ENCODE measurements at regions not wholly inside any gene's neighbourhood (a gene's known extent, or its start where the extent isn't known, plus 50 kb on each side); places are given as distances from the start of the nearest gene placed in this dataset.

DNA sequence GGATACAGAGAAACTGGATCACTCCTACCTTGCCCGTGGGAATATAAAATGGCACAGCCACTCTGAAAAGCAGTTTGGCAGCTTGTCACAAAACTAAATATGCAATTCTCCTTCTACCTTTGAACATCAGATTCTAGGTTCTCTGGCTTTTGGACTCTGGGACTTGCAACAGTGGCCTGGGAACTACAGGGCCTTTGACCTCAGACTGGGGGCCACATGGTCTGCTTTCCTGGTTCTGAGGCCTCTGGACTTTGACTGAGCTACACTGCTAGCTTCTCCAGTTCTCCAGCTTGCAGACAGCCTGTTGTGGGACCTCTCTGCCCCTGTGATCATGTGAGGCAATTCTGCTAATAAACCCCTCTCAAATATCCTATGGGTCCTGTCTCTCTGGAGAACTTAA is 168.8 kb downstream of the CDH26 start:
- CTCF ChIA-PET: no interaction called here
- POLR2A ChIA-PET: no interaction called here
- no peak for DNase-seq (ENCODE audit: extremely low spot score)
- TF ChIP-seq, protein P1, sequence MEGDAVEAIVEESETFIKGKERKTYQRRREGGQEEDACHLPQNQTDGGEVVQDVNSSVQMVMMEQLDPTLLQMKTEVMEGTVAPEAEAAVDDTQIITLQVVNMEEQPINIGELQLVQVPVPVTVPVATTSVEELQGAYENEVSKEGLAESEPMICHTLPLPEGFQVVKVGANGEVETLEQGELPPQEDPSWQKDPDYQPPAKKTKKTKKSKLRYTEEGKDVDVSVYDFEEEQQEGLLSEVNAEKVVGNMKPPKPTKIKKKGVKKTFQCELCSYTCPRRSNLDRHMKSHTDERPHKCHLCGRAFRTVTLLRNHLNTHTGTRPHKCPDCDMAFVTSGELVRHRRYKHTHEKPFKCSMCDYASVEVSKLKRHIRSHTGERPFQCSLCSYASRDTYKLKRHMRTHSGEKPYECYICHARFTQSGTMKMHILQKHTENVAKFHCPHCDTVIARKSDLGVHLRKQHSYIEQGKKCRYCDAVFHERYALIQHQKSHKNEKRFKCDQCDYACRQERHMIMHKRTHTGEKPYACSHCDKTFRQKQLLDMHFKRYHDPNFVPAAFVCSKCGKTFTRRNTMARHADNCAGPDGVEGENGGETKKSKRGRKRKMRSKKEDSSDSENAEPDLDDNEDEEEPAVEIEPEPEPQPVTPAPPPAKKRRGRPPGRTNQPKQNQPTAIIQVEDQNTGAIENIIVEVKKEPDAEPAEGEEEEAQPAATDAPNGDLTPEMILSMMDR (IDR thresholded peaks at IDR 0.05; ENCODE audit: control extremely low read depth, extremely low read depth, low read depth, missing control alignments): no peak

DNA sequence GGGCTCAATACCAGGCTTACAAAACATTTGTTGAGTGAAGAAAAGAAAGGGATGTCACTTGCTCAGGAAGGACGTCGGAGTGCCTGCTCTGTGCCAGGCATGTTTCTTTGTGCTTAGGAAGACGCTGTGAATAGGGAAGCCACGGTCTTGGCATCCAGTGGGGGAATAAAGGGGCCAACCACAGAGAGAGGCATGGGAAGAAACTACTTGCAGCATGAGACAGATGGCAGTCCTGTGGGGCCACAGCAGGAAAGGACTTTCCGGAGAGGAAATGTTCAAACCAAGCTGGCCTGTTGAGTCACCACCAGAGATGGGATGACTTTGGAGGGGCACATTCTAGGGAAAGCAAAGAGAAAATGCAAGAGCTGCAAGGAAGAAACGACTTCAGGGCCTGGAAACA is 173.2 kb downstream of the CDH26 start:
- CTCF ChIA-PET: no interaction called here
- TF ChIP-seq, protein P1 (IDR thresholded peaks at IDR 0.05; ENCODE audit: control extremely low read depth, extremely low read depth, low read depth, missing control alignments): no peak
- DNase-seq (ENCODE audit: extremely low spot score): no peak
- POLR2A ChIA-PET: no interaction called here

DNA sequence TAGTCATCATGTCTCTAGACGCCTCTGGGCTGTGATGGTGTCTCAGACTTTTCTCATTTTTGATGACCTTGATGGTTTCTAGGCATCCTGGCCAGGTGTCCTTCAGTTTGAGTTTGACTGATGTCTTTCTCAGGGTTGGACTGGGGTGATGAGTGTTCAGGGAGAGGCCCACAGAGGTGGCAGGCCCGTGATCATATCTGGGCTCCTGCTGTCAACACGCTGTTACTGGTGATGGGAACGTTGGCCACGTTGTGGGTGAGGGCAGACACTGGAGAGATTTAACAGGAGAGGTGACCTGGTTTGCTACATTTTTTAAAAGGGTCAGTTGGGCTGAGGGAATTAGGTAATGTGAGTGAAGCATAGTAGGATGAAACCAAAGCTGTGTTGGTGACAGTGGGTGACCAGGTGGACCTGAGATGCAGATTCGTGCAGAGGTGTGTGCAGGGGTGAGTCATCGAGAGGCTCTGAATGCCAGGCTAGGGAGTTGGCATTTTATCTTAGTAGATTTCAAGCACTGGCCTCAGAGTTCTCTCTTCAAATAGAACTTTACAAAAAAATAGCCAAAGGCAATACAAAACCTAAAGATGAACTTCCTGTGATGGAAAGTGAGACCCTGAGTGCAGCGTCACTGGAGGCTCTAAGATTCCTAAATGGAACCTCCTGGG is 174.1 kb downstream of the CDH26 start:
- ChIA-PET CTCF (no interaction called here), POLR2A (no interaction called here)
- TF ChIP-seq, protein P1 (IDR thresholded peaks at IDR 0.05; ENCODE audit: control extremely low read depth, extremely low read depth, low read depth, missing control alignments): no peak
- no peak for DNase-seq (ENCODE audit: extremely low spot score)

DNA sequence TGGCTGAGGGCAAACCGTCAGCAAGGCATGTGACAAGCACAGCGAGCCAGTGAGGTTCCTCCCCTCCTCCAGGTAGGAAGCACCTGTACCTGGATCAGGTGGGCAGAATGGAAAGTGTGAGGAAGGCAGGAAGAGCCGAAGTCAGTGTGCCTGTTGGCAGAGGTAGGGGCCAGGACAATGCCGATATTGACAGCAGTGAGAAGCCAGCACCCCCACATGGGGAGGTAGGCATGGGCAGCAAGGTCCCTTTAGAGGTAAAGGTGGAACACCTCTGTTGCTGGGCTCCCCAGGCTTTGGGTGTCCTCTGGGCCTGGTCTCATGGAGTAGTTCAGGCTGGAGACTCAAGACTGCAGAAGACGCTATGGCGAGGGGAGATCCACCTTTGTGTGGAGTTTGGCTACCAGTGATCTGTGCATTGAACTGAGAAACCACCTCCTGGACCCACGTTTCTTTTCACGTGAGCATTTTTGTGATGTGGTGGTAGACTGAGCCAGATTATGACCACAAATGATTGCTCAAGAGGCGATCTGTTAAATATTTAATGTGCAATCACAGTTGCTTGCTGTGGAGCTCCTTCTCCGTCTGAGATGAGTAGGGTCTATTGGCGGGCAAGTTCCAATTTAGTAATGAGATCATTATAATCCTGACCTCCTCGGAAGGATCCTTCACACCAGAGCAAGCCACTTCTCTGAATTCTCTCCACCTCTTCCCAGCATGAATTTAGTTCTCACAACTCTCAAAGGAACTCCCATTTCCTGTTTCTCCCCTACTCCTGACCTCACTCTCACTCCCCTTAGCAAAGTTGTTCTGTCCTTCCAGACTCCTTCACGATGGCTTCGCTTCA is 174.8 kb downstream of the CDH26 start:
- CTCF ChIA-PET: interaction anchor here (1.5 kb wide), 1 partner anchor 10 kb away, joined by 3 read pairs; no protein-coding TSS in a partner anchor
- DNase-seq (ENCODE audit: extremely low spot score): peak; percentile 0
- POLR2A ChIA-PET: no interaction called here
- TF ChIP-seq, protein P1 (IDR thresholded peaks at IDR 0.05; ENCODE audit: control extremely low read depth, extremely low read depth, low read depth, missing control alignments): no peak

DNA sequence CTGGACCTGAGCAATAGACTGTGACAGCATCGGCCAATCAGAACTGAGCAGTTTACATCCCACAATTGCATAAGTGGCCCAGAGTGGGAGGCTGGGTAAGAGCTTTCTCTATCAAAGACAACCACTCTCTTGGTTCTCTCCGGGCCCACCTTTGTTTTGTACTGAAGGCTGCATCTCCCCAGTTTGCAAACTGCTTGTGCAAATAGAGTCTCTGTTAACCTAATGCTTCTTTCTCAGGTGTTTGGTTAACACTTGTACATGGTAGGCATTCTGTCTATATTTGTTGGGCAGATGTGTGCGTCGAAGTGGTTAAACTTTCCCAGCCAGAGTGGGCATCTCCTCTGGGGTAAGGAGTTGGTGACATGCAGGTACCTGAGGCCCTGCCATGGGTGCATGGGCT is 177.1 kb downstream of the CDH26 start:
- POLR2A ChIA-PET: no interaction called here
- TF ChIP-seq, protein P1 (IDR thresholded peaks at IDR 0.05; ENCODE audit: control extremely low read depth, extremely low read depth, low read depth, missing control alignments): no peak
- CTCF ChIA-PET: no interaction called here
- no peak for DNase-seq (ENCODE audit: extremely low spot score)

DNA sequence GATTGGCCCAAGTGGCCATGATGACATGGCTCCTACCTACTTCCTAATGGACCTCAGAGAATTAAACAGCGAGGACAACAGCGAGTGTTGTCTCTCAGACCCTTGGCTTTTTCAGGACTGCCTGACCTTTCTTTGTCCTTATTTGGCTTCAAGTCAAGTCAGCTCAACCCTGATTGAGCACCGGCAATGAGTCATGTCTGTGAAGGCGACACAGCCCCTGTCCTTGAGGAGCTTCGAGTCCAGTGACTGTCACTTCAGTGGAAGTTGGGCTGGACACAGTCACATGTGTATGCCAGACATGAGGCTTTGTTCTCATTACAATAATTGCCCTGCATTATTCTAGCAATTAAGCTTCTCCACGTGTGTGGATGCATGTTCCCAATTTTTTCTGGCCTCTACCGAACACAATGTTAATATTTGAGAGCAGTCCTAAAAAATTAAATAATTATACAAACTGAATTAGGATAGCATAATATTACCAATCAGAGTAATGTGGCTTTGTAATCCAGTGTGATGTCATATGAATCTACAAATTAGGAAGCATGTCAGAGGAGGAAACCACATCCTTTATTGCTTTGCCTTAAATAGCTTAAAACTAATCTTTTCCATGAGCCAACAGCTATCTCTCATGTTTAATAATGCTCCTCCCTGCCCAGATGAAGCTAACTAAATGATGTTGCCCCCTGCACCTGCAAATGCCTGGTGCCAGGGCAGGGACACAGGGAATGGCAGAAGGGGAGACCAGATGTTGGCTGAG is 178.6 kb downstream of the CDH26 start:
- DNase-seq (ENCODE audit: extremely low spot score): no peak
- CTCF ChIA-PET: interaction anchor here (1.0 to 1.8 kb wide), 7 partner anchors 9 to 79 kb away, joined by 3 to 5 read pairs (median 3); no protein-coding TSS in a partner anchor

More for the DNA sequence above, 178.6 kb downstream of the CDH26 start:
- POLR2A ChIA-PET: no interaction called here
- TF ChIP-seq, protein P1 (IDR thresholded peaks at IDR 0.05; ENCODE audit: control extremely low read depth, extremely low read depth, low read depth, missing control alignments): no peak
